HG03460 (cell line): ENCODE measurements at regions not wholly inside any gene's neighbourhood (a gene's known extent, or its start where the extent isn't known, plus 50 kb on each side); places are given as distances from the start of the nearest gene placed in this dataset.
"Not testable (repeated sequence)": the region's sequence is repeated elsewhere in the genome, so short reads cannot be mapped to it uniquely, and the experiment has no call there.

Experiments used
- ATAC-seq: cut with Tn5 transposase; IDR thresholded peaks from one replicate; pipeline ENCODE4 v1.9.1; 2021; ENCODE audit not compliant: unreplicated experiment

DNA sequence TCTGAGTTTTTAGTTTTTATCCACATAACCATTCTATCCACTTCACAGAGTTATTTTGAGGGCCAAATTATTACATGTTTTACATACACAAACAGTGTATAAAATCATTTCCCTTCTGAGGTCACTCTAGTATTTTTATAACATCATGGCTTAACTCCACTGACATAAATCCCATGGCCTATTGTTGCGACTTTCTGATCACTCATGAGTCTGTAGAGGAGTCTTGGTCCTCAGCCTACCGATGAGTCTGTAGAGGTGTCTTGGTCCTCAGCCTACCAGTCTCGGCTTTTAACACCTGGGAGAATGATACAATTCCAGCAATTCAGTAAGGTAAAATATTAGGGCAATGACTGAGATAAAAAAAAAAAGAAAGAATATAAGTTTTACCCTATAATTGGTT lies 483.7 kb downstream of the USP25 start:
- no peak for ATAC-seq

GRCh38 chr21:16215193-16215592 lies 485.4 kb downstream of the USP25 start:
- ATAC-seq: no peak

DNA sequence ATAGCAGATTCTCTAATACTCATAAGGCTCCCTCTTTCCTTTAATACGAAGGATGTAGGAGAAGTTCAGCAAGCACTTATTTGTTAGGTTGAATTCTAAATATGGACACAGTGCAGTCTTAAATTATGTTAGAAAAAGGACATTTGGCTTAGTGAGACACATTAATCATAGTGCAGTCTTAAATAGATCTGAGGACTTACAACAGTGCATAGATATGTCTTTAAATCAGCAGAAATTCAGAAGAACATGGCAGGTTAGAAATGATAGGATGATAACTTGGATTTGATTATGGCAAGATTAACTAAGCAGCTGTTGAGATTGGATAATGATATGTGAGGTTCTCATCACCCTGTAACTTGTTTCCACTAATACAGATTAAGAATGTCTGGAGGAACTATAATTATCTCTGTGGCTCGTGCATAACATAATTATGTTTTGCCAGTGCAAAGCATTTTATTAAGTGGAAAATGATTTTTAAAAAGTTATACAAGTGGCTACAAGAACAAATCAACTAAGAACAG lies 485.9 kb downstream of the USP25 start:
- no peak for ATAC-seq

DNA sequence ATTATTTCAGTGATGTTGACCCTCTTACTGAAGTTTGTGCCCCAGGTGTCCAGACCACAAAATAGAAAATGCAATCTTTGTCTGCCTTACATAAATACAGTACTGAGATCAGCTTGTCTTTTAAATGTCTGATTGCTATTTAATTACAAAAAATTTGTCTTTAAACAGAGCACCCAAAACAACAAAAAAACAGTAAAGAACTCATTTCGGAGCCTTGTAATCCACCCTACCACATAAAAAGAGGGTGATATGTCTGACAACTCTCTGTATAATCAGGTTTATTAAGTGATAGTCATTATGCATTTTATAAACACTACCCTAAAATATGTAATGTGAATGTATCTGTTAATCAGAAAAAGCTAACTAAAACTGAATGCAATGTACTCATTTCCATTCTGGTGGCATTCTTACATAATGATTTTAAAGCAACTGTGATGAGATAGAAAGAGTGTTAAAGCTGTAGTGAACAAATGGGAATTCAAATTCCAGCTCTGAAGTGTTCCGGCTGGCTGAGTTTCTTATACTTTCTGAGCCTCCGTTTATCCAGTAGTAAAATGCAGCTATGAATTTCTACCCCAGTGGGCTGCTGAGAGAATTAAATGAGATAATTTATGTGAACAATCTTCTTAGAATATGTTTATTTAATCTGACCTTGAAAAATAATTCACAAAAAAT lies 486.6 kb downstream of the USP25 start:
- no peak for ATAC-seq

DNA sequence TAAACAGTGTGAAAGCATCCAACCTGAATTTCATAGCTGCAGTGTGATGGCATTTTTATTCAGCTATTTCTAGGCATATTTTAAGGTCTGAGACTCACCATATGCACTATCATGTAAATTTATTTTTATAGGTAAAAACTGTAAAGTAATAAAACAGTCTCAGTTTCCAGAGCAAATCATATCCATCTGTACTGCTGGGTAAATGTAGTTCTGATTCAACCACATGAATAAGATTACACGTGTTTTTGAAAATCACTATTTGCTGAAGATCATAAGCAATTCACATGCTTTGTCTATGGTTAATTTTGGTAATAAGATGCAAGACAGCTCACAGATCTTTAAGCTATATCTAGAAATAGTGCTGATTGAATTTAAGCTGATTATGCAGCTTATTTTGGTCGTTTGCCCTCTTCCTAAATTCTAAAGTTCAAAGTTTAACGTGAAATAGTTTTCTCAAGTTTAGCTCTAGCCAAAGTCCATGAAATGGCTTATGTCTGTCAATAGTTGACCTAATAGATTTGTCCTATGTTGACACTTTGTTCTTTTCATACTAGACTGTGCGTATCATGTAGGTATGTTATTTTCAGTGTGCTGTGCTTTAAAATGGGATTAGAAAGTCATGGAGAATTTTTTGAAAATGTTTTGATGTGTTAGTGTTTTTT lies 489.0 kb downstream of the USP25 start:
- no peak for ATAC-seq

DNA sequence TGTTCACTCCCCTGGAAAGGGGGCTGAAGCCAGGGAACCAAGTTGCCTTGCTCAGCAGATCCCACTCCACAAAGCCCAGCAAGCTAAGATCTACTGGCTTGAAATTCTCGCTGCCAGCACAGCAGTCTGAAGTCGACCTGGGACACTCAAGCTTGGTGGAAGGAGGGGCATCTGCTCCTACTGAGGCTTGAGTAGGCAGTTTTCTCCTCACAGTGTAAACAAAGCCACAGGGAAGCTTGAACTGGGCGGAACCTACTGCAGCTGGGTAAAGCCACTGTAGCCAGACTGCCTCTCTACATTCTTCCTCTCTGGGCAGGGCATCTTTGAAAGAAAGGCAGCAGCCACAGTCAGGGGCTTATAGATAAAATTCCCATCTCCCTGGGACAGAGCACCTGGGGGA lies 495.0 kb downstream of the USP25 start:
- not testable (repeated sequence) for ATAC-seq

DNA sequence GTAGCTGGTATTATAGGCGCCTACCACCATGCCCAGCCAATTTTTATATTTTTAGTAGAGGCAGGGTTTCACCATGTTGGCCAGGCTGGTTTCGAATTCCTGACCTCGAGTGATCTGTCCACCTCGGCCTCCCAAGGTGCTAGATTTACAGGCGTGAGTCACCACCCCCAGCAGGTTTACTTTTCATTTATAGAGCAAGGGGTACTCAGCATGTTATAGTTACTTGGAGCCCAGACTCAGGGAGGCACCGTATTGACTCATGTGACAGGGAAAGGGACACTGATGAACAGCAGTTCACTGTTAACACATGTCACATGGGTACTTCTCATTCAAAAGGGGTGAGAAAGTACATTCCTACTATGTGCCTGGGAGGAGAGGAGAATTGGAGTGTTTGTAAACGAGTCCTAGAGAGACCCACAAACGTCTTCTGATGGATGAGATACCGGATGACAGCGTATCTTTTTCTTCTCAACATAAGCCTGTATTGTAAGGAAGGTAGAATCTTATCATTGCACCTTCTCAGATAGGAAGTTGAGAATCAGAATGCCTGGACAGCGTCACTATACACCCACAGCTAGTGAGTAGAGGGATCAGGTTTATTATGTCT lies 510.0 kb downstream of the USP25 start:
- no peak for ATAC-seq

GRCh38 chr21:16241016-16241415 lies 511.2 kb downstream of the USP25 start:
- no peak for ATAC-seq

GRCh38 chr21:16241479-16241963 lies 511.7 kb downstream of the USP25 start:
- ATAC-seq: no peak

DNA sequence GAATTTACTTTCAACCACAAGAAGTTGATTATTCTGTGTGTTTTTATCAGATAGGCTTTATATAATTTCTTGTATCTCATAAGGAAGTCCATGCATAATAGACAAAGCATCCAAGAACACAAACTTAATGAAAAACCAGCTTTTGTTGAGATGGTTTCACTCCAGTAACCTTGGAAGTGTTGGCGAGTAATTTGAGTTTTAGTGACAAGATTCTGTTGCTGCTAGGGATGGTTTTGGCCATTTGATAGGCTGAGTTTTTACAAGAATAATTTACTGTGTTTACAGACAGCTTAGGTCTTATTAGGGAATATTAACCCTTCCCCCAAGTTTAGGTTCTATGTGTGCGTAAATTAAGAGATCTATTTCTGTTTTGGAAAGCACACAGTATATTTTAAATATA lies 513.6 kb downstream of the USP25 start:
- ATAC-seq: no peak

- ATAC-seq: no peak
These were observed 518.9 kb downstream of the USP25 start for GRCh38 chr21:16248705-16249104.

DNA sequence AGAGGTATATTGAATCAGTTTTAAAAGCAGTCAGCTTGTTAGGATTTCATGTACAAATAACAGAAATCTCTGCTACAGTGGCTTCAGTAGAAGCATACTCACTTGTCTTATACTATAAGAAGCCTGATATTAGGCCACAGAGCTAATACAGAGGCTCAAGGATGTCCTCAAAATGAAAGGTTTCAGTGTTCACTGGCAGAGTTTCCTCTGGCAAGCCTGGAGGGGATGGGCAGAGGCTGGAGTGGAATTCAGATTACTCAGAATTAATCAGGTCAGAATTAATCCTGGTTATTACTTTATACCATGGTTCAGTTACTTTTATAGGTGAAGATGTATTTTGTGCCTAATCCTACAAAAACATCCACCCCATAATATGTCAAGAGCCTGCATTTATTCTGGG lies 520.5 kb downstream of the USP25 start:
- no peak for ATAC-seq

DNA sequence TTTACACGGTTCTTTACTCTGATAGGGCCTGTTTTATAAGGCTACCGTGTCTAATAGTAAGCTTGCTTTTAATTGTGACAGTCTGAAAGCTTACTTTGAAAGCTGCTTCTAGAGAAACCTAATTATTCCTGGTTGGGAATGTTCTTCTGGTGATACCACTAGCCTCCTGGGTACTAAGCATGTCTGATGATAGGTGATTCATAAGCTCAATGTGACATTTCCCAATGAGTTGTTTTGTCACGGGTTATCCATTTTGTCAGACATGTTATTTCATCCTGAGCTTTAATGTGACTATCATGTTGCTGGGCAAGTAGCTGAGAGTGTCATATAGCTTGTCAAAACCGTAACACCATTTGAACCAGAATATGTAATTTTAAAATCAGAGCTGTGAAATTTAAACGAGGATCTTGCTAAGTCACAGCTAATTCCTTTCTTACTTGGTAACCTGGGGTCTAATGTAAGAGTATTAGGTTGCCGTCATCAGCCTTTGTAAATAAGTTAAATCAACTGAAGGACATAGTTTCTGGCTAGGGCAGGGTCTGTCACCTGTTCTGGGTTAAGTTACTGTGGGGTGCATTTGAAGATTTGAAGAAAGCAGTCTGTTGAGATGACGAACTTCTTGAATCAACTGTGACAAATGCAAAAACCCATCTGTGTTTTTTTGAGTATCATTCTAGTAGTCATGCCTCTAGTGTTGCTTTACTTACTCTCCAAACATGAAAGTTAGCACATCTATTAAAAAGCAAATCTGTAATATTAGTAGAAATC lies 529.2 kb downstream of the USP25 start:
- ATAC-seq: no peak

GRCh38 chr21:16262091-16262490 lies 532.3 kb downstream of the USP25 start:
- no peak for ATAC-seq

- no peak for ATAC-seq
These were observed 534.5 kb downstream of the USP25 start for GRCh38 chr21:16264319-16264718.

DNA sequence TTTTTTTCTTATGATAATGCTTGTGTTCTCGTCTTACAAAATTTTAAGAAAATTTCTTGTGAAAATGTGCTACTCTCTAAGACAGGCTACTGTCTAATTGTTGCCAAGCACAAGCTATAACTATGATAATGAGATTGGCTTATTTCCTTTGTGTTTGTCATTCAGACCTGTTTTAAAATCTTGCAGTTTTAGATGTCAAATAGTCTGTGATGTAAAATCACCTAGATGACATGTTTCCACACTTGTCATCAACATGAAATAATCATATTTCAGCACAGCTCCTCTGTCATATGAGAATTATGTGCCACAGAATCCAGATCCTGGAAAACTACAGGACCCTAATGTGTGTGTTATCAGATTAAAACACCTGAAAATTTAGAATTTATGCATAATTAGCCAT lies 539.7 kb downstream of the USP25 start:
- ATAC-seq: no peak

- no peak for ATAC-seq
These were observed 550.2 kb downstream of the USP25 start for GRCh38 chr21:16279731-16280581.

- no peak for ATAC-seq
These were observed 550.9 kb downstream of the USP25 start for GRCh38 chr21:16280686-16281091.

DNA sequence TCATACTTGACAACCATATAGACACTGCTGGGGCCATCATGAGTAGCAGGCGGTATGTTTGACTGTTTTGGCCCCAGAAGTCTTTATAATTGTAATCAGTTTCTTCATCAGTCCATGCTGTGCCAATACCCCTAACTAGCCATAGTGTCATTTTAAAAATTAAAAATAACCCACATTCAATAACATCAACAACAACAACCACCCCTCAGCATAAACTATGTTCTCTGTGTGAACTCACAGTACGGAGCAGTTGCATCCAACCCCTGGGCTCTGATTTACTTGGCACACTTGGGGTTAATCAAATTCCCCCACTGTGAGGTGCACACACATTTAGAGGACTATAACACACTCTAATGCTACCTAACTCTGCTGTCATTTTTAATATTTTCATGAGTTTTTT lies 553.7 kb downstream of the USP25 start:
- no peak for ATAC-seq

- ATAC-seq: no peak
These were observed 555.9 kb downstream of the USP25 start for GRCh38 chr21:16285605-16286126.
